Heart left ventricle (tissue), 13 donors: ENCODE measurements at regions not wholly inside any gene's neighbourhood (a gene's known extent, or its start where the extent isn't known, plus 50 kb on each side); places are given as distances from the start of the nearest gene placed in this dataset.

Experiments used
- POLR2A ChIP-seq, 2 donors: fragments of 450-650 bp; IDR thresholded peaks; one replicate each; pipeline ENCODE4 v1.6.1; 2017; ENCODE audit warnings: antibody characterized with exemption in 2 of 2, mild to moderate bottlenecking in 2 of 2, moderate library complexity in 2 of 2
- TF ChIP-seq, protein P1 (sequence below), 12 donors: fragments of 200-600 bp; sonication (generic) in 4 of 12; IDR thresholded peaks; one replicate each; pipeline versions ENCODE4 v1.5.0 to v1.8.0; 2018 to 2022; ENCODE audit warnings: antibody characterized with exemption in 12 of 12, mild to moderate bottlenecking in 5 of 12
- donor health status: ischemic (EF 13 %, LVEDD 7.1; RV severe dilation, severe dysfunction).
- donor health status: DM: no; HTN: yes; CAD: no.
- donor health status: DM: no; HTN: no; CAD: no.
- donor health status: ischemic (EF 25% LVEDD 6.9; RV normal size, moderate dysfunction).
- donor health status: ischemic (EF 25% LVEDD 5.7; RV mildly dilated, moderate dysfunction).
- donor health status: ischemic (EF 35%, LVEDD 5.7; RV mildly dilated, moderate dysfunction).
- donor health status: nonischemic (EF 11% LVEDD 7.7; RV severe dilation, severe dysfunction).
- donor health status: DM: yes; HTN: yes; CAD: no.
- donor health status: PGD.
- donor health status: ischemic (EF 29% LVEDD 5.4; RV normal size, mild dysfunction).
- donor health status: nonischemic (EF 23%, LVEDD 6.1; RV moderate dilation, normal function).

- no peak for TF ChIP-seq POLR2A (IDR thresholded peaks at IDR 0.05)
- TF ChIP-seq, protein P1, sequence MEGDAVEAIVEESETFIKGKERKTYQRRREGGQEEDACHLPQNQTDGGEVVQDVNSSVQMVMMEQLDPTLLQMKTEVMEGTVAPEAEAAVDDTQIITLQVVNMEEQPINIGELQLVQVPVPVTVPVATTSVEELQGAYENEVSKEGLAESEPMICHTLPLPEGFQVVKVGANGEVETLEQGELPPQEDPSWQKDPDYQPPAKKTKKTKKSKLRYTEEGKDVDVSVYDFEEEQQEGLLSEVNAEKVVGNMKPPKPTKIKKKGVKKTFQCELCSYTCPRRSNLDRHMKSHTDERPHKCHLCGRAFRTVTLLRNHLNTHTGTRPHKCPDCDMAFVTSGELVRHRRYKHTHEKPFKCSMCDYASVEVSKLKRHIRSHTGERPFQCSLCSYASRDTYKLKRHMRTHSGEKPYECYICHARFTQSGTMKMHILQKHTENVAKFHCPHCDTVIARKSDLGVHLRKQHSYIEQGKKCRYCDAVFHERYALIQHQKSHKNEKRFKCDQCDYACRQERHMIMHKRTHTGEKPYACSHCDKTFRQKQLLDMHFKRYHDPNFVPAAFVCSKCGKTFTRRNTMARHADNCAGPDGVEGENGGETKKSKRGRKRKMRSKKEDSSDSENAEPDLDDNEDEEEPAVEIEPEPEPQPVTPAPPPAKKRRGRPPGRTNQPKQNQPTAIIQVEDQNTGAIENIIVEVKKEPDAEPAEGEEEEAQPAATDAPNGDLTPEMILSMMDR (IDR thresholded peaks at IDR 0.05) = no peak
These were observed 84.5 kb upstream of the PPP2R2D start for GRCh38 chr10:131816157-131816775.
